K562 (cell line): ENCODE measurements at regions not wholly inside any gene's neighbourhood (a gene's known extent, or its start where the extent isn't known, plus 50 kb on each side); places are given as distances from the start of the nearest gene placed in this dataset.

Source experiments
- BDP1 ChIP-seq: IDR thresholded peaks from 3 replicates; pipeline ENCODE4 v1.6.1; 2011; ENCODE audit not compliant: insufficient read length, insufficient read depth
- CREB5 ChIP-seq: fragments of 250-450 bp; sonication (Bioruptor Pico); IDR thresholded peaks from 2 replicates; pipeline ENCODE4 v1.5.0; 2020; ENCODE audit warnings: mild to moderate bottlenecking
- ETV5 ChIP-seq: sonication (generic); formaldehyde crosslinking; IDR thresholded peaks from 2 replicates; pipeline ENCODE4 v1.4.0; 2020; ENCODE audit warnings: low read depth, mild to moderate bottlenecking, missing genetic modification reagents
- EZH2 ChIP-seq: IDR thresholded peaks from 2 replicates; pipeline ENCODE4 v1.6.1; 2012; ENCODE audit warnings: low read depth, mild to moderate bottlenecking, inconsistent platforms, low read length, borderline replicate concordance
- MXI1 ChIP-seq: IDR thresholded peaks from 2 replicates; pipeline ENCODE4 v1.6.1; 2011; ENCODE audit warnings: low read depth, mild to moderate bottlenecking, improper control_type of control experiment, low read length
- POLR2AphosphoS5 ChIP-seq: IDR thresholded peaks from 2 replicates; pipeline ENCODE4 v1.6.1; 2011; ENCODE audit warnings: mild to moderate bottlenecking, low read depth, low read length, moderate library complexity; ENCODE audit not compliant: control insufficient read depth, insufficient read depth
- ZNF197 ChIP-seq: fragments of 200-800 bp; sonication (Bioruptor generic); IDR thresholded peaks from 2 replicates; pipeline ENCODE4 v1.6.1; 2016; ENCODE audit warnings: low read depth, missing genetic modification characterization, missing compliant biosample characterization
- ZNF224 ChIP-seq: sonication (generic); formaldehyde crosslinking; IDR thresholded peaks from 2 replicates; pipeline ENCODE4 v1.8.0; 2022; ENCODE audit warnings: mild to moderate bottlenecking, missing genetic modification reagents
- ZNF3 ChIP-seq: fragments of 250-450 bp; sonication (Bioruptor Pico); IDR thresholded peaks from 2 replicates; pipeline ENCODE4 v1.5.0; 2021; ENCODE audit warnings: mild to moderate bottlenecking, moderate library complexity

- TF ChIP-seq ZNF3 (CRISPR knock-in tag) = no peak
- TF ChIP-seq MXI1 = no peak
- no peak for TF ChIP-seq EZH2
- no peak for TF ChIP-seq CREB5 (CRISPR knock-in tag)
- TF ChIP-seq ZNF224 (CRISPR knock-in tag) = no peak
- no peak for TF ChIP-seq POLR2AphosphoS5
- TF ChIP-seq ZNF197 = no peak
- no peak for TF ChIP-seq ETV5 (CRISPR knock-in tag)
- TF ChIP-seq BDP1 = no peak
Measured at GRCh38 chr9:70472268-70473249, 58.1 kb upstream of the KLF9 start.
